Neuron (in vitro differentiated cells): ENCODE measurements at regions not wholly inside any gene's neighbourhood (a gene's known extent, or its start where the extent isn't known, plus 50 kb on each side); places are given as distances from the start of the nearest gene placed in this dataset.

Experiments used
- H2AFZ ChIP-seq: one replicate; pipeline ENCODE4 v1.6.1; 2013; ENCODE audit warnings: low read depth, mild to moderate bottlenecking, inconsistent platforms, low read length, moderate library complexity
- H3K27me3 ChIP-seq: one replicate; pipeline ENCODE4 v1.6.1; 2013; ENCODE audit warnings: low read length; ENCODE audit not compliant: insufficient read depth
- H3K36me3 ChIP-seq: one replicate; pipeline ENCODE4 v1.6.1; 2013; ENCODE audit warnings: low read length; ENCODE audit not compliant: insufficient read depth
- H3K4me1 ChIP-seq: one replicate; pipeline ENCODE4 v1.6.1; 2013; ENCODE audit warnings: low read length; ENCODE audit not compliant: insufficient read depth
- H3K4me3 ChIP-seq: 2 replicates; pipeline ENCODE4 v1.5.1; 2013; ENCODE audit warnings: mild to moderate bottlenecking, low read length, moderate library complexity
- H3K9me3 ChIP-seq: one replicate; pipeline ENCODE4 v1.6.1; 2013; ENCODE audit warnings: low read length

DNA sequence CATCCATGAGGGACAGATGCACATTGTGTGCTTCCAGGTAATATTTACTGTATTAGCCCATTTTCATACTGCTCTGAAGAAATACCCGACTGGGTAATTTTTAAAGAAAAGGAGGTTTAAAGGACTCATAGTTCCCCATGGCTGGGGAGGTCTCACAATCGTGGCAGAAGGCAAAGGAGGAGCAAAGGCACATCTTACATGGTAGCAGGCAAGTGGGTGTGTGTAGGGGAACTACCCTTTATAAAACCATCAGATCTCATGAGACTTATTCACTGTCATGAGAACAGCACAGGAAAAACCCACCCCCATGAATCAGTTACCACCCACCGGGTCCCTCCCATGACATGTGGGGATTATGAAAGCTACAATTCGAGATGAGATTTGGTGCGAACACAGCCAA lies 148.8 kb upstream of the FBXL17 start:
- Histone ChIP-seq H2AFZ (no peak overlapping the region), H3K9me3 (no peaks in the 10 kb centered on the region), H3K4me1 (peaks cover 6% of the 10 kb centered on the region), H3K4me3 (no peak overlapping the region), H3K36me3 (no peaks in the 10 kb centered on the region), H3K27me3 (no peaks in the 10 kb centered on the region)

DNA sequence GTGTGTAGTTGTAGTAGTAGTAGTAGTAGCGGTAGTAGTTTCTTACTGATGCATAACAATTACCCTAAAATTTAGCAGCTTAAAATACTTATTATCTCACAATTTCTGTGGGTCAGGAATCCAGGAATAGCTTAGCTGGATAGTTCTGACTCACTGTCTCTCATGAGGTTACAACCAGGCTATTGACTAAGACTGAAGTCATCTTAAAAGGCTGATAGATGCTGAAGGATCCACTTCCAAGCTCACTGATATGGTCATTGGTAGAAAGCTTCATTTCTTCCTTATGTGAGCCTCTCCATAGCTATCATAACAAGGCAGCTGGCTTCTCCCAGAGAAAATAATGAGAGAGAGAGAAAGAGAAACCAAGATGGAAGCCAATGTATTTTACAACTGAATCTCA lies 147.5 kb upstream of the FBXL17 start:
- Histone ChIP-seq H3K27me3 (no peaks in the 10 kb centered on the region), H3K9me3 (no peaks in the 10 kb centered on the region), H2AFZ (no peak overlapping the region), H3K4me3 (no peak overlapping the region), H3K36me3 (no peaks in the 10 kb centered on the region), H3K4me1 (peaks cover 6% of the 10 kb centered on the region)

DNA sequence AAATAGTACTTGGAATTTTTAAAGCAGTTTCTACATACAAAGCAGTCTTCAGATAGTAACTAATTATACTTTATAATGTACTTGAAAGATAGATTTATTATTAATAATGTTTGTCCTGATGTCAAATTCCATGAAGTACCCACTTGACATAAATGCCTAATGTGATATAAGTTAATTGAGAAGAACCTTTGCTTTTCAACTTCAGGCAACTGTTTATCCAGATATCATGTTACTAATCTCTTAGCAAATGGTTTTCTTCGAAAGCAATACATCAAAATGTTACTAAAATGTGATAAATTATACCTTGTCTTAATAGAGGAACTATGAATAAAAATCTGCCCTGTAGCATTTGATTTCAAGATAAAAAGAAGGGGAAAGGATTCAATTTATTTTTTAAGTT lies 146.8 kb upstream of the FBXL17 start:
- Histone ChIP-seq H3K36me3 (no peaks in the 10 kb centered on the region), H3K4me3 (no peak overlapping the region), H3K27me3 (no peaks in the 10 kb centered on the region), H3K9me3 (no peaks in the 10 kb centered on the region), H3K4me1 (peaks cover 6% of the 10 kb centered on the region), H2AFZ (no peak overlapping the region)

DNA sequence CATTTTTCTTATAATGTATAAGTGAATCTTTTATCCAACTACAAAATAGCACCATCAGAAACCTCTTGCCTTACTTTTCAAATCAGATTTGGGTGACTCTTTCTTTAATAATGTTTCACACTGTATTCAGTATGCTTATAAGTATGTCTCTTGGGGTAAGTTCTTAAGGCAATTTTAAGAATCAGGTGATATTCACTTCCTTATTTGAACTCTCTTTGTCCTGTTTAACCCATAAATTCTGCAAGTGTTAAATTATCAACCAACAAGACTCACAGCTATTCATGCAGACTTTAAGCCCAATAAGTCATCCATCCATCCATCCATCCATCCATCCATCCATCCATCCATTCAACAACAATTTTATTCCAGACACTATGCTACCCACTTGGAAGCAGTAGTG lies 142.7 kb upstream of the FBXL17 start:
- no peak overlapping the region for H2AFZ ChIP-seq

DNA sequence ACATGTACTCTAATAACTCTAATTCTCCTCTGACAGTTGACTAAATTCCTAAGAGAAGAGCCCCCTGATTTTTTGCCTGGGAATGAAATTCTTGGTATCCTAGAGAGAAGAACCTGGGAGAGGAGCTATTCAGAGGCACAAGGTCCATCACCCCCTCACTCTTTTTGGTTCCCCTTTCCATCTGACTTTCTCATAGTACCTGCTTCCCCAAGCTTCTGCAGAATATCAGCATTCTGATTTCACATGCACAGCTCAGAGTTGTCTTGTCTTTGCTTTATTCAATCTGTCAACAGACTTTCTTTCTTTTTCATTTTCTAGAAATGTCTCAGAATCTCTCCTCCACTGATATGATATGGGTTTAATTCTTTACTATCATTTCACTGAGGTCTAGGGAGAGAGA lies 141.5 kb upstream of the FBXL17 start:
- Histone ChIP-seq H3K9me3 (no peaks in the 10 kb centered on the region), H3K4me1 (no peaks in the 10 kb centered on the region), H2AFZ (no peak overlapping the region), H3K36me3 (no peaks in the 10 kb centered on the region), H3K4me3 (no peak overlapping the region), H3K27me3 (no peaks in the 10 kb centered on the region)

More for the DNA sequence above, 142.7 kb upstream of the FBXL17 start:
- Histone ChIP-seq H3K9me3 (no peaks in the 10 kb centered on the region), H3K27me3 (no peaks in the 10 kb centered on the region), H3K4me1 (no peaks in the 10 kb centered on the region), H3K36me3 (no peaks in the 10 kb centered on the region), H3K4me3 (no peak overlapping the region)

DNA sequence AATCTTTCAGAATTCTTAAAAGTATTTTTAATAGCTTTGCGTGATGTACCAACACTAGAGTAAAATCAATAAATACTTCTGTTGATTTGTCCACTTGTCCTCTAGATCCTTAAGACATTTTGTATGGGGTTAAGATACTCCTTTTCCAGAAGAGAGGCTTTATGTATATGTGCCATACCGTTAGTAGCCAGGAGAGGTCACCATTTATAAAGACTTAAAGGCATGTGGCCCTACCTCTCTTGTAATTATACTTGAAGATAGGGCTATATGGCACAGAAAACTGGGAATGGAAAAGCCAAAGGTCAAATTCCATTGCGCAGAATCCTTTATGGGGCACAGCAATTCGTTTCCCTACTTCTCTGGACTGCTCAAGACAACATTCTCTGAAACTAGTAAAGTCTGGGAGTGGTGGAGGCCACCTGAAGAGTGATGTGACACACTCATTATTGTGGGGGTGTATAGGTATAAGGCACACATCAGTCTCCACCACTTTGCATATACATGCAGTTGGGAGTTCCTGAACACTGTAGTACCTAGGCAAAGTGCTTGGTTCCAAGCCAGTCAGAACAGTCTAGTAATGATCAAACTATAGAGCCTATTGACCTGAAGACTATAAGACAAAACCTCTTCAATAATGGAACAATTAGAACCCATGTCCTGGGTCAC lies 140.1 kb upstream of the FBXL17 start:
- H3K27me3 ChIP-seq, result no peaks in the 10 kb centered on the region
- no peak overlapping the region for H3K4me3 ChIP-seq
- no peaks in the 10 kb centered on the region for H3K4me1 ChIP-seq
- H3K9me3 ChIP-seq, result no peaks in the 10 kb centered on the region
- H2AFZ ChIP-seq, result no peak overlapping the region
- no peaks in the 10 kb centered on the region for H3K36me3 ChIP-seq

DNA sequence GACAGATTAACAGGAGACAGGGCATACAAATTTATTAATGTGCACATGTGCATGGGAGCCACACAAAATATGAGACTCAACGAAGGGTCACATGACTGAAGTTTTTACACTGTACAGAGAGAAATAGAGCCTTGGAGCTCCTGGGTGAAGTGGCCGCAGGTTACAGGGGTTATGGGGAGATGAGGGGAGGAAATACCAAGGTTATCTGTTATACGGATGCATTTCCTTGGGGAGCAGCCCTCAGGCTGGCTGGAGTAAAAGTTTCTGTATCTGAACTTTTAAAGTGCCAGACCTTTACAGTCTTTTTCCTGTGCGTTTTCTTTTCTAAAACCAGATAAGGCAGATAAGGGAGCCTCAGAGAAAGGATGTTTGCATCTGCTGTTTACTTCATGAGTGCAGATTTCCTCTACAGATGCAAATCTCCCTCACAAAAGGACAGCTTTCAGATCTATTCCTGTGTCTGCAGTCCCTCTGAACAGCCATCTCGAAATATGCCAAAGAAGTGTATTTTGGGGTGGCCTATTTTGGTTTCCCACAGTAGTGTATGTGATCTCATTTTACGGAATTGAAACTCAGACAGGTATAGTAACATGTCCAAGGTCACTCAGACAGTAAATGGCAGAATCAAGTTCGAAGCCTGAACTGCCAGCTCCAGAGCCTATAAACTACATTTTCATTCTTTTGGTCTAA lies 139.3 kb upstream of the FBXL17 start:
- Histone ChIP-seq H2AFZ (no peak overlapping the region), H3K4me1 (no peaks in the 10 kb centered on the region), H3K36me3 (no peaks in the 10 kb centered on the region), H3K27me3 (no peaks in the 10 kb centered on the region), H3K4me3 (no peak overlapping the region), H3K9me3 (no peaks in the 10 kb centered on the region)

DNA sequence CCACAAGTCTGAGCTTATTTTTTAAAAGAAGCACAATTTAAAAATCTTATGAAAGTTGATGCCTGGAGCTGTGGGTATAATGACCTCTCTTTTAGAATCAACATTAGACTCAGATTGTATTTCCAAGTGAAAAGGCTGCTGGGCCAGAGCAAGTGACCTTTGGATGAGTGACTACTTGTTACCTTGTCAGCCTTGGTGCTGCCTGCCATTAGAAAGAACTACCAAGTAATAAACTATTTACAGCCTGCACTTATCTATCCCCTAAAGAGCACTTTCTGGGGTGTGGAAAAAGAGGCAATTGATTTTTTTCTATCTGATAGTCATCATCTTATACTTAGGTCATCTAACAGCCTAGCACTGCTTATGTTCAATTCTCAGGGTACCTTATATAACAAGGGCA lies 134.9 kb upstream of the FBXL17 start:
- no peak overlapping the region for H2AFZ ChIP-seq
- H3K36me3 ChIP-seq, result no peaks in the 10 kb centered on the region
- H3K4me1 ChIP-seq, result no peaks in the 10 kb centered on the region
- no peaks in the 10 kb centered on the region for H3K27me3 ChIP-seq
- H3K9me3 ChIP-seq, result no peaks in the 10 kb centered on the region
- no peak overlapping the region for H3K4me3 ChIP-seq

DNA sequence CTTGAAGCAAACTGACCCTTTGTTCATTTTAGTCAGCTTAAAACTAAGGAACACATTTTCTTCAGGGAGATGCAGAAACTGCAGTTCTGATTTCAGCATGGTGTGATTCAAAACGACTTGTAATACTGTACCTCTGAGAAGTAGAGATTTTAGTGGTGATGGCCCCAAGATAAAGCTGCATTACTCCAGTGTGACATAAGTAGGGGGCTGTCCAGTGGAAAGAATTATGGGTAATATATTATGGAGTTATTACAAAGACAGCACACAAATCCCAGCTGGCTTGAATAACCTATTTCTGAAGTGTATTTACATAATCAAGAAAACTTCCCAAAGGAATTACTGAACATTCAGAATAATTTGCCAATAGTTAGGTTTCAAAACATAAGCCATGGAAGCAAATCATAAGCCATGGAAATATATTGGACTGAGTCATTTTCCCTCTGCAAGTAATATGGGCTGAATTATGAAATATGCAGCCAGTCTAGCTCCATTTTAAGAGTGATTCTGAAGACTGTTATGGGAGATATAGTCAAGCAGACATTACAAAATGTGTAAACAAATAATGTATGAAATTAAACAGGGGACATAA lies 133.7 kb upstream of the FBXL17 start:
- H3K27me3 ChIP-seq, result no peaks in the 10 kb centered on the region
- no peaks in the 10 kb centered on the region for H3K4me1 ChIP-seq
- no peaks in the 10 kb centered on the region for H3K36me3 ChIP-seq
- H3K4me3 ChIP-seq, result no peak overlapping the region
- H3K9me3 ChIP-seq, result no peaks in the 10 kb centered on the region
- no peak overlapping the region for H2AFZ ChIP-seq

DNA sequence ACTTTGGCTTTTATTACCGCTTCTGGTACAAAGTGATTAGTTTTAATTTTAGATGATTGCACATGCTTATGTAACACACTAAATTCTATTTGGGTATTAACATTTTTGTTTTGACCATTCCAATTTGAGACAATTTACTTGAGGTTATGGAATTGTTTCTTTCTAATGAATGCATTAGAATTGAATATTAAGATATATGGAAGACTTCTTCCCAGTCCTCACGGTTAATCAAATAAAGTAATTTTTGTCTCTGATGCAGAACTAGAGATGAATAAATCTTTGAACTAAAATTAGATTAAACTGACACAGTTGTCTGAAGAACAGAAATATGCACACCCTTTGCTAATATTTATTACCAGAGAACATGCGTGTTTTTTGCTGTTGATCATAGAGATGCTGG lies 127.1 kb upstream of the FBXL17 start:
- no peaks in the 10 kb centered on the region for H3K36me3 ChIP-seq
- no peak overlapping the region for H2AFZ ChIP-seq
- peaks cover 2% of the 10 kb centered on the region for H3K27me3 ChIP-seq
- no peak overlapping the region for H3K4me3 ChIP-seq
- no peaks in the 10 kb centered on the region for H3K9me3 ChIP-seq
- no peaks in the 10 kb centered on the region for H3K4me1 ChIP-seq

DNA sequence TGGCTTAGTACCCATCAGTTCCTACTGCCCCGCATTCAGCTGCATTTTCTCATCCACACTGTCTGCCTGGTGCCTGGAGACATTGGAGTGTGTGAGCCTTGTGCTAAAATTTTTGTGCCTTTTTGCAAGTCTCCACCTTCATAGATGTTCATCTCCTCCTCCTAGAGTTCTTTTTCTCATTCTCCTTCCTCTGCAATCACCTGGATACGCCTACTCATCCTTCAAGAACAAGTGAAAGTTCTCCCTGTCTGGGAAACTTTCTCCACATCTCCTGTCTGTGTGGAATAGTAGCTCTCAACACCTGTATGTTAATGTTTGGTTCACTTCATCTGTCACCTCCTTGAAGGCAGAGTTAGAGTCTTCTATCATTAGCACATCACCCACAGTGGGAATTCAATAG lies 125.7 kb upstream of the FBXL17 start:
- H3K4me3 ChIP-seq, result no peak overlapping the region
- H3K27me3 ChIP-seq, result peaks cover 2% of the 10 kb centered on the region
- no peaks in the 10 kb centered on the region for H3K4me1 ChIP-seq
- no peak overlapping the region for H2AFZ ChIP-seq
- H3K36me3 ChIP-seq, result no peaks in the 10 kb centered on the region
- H3K9me3 ChIP-seq, result no peaks in the 10 kb centered on the region

DNA sequence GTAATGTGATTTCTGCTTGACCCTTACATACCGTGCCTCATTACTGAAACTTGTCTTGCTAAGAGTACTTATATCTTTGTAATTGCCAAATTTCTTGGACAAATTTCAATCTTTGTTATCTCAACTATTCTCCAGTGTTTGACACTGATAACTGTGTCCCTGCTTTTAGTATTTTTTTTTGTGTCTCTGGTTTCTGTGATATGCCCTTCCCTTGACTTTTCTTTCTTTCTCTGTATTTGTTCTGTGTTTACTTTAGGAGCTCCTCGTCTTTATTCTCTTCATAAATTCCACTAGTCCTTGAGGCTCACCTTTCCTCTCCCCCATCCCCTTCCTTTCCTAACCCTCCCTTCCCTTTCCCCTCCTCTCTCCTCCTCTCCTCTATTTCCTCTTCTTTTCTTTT lies 123.7 kb upstream of the FBXL17 start:
- no peaks in the 10 kb centered on the region for H3K4me1 ChIP-seq
- H3K9me3 ChIP-seq, result no peaks in the 10 kb centered on the region
- no peaks in the 10 kb centered on the region for H3K36me3 ChIP-seq
- no peak overlapping the region for H2AFZ ChIP-seq
- H3K27me3 ChIP-seq, result peaks cover 2% of the 10 kb centered on the region
- no peak overlapping the region for H3K4me3 ChIP-seq

DNA sequence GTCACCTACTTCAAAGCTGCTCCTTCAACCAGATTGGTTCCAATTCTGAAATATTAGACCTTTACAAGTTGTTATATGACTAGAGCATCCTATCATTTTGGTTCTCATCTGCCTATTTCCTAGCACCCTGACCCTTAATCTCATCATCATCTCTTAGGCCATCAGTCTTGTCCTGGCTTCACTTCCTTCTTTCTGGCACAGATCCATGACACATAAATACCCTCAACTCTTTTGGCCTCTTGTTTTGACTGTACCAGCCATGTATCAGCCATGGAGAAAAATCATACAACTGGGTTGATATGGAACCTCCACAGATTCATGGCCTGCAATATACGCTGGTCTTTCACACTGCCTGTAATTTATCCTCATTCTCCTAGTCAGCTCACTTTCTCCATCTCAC lies 123.1 kb upstream of the FBXL17 start:
- peaks cover 2% of the 10 kb centered on the region for H3K27me3 ChIP-seq
- no peaks in the 10 kb centered on the region for H3K36me3 ChIP-seq
- no peak overlapping the region for H2AFZ ChIP-seq
- no peak overlapping the region for H3K4me3 ChIP-seq
- H3K9me3 ChIP-seq, result no peaks in the 10 kb centered on the region
- no peaks in the 10 kb centered on the region for H3K4me1 ChIP-seq
